ENCODE measurements at regions not wholly inside any gene's neighbourhood (a gene's known extent, or its start where the extent isn't known, plus 50 kb on each side); places are given as distances from the start of the nearest gene placed in this dataset.

GRCh38 chr5:96499753-96500345 is 66.8 kb upstream of the PCSK1 start:
- Histone ChIP-seq H4K20me1 (ENCODE audit: control insufficient read depth, insufficient read depth, low read depth, low read length) (no peaks in the 10 kb centered on the region), H3K79me2 (ENCODE audit: control insufficient read depth, low read length) (no peaks in the 10 kb centered on the region), H3K27me3 (ENCODE audit: control insufficient read depth, low read length) (no peaks in the 10 kb centered on the region), H3F3A (ENCODE audit: control insufficient read depth, insufficient read depth) (no peaks in the 10 kb centered on the region), H3K36me3 (ENCODE audit: control insufficient read depth, low read length) (no peaks in the 10 kb centered on the region), H3K4me2 (ENCODE audit: low read length) (no peak overlapping the region), H3K4me1 (ENCODE audit: control insufficient read depth, low read length) (no peaks in the 10 kb centered on the region), H3K9me3 (ENCODE audit: control insufficient read depth, insufficient read depth, low read length) (no peaks in the 10 kb centered on the region), H3K4me3 (ENCODE audit: low read length) (no peak overlapping the region), H3K27ac (ENCODE audit: low read depth, low read length) (no peak overlapping the region), H3K9me2 (replicated peaks; ENCODE audit: control insufficient read depth, low read length) (no peaks in the 10 kb centered on the region)
- TF ChIP-seq, protein P1, sequence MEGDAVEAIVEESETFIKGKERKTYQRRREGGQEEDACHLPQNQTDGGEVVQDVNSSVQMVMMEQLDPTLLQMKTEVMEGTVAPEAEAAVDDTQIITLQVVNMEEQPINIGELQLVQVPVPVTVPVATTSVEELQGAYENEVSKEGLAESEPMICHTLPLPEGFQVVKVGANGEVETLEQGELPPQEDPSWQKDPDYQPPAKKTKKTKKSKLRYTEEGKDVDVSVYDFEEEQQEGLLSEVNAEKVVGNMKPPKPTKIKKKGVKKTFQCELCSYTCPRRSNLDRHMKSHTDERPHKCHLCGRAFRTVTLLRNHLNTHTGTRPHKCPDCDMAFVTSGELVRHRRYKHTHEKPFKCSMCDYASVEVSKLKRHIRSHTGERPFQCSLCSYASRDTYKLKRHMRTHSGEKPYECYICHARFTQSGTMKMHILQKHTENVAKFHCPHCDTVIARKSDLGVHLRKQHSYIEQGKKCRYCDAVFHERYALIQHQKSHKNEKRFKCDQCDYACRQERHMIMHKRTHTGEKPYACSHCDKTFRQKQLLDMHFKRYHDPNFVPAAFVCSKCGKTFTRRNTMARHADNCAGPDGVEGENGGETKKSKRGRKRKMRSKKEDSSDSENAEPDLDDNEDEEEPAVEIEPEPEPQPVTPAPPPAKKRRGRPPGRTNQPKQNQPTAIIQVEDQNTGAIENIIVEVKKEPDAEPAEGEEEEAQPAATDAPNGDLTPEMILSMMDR (IDR thresholded peaks at IDR 0.05; ENCODE audit: low read depth, low read length, poor library complexity, severe bottlenecking) = no peak
- no peak for TF ChIP-seq EZH2phosphoT487 (IDR thresholded peaks at IDR 0.05; ENCODE audit: borderline replicate concordance, low read length)

- no peak for TF ChIP-seq EZH2phosphoT487 (IDR thresholded peaks at IDR 0.05; ENCODE audit: borderline replicate concordance, low read length)
- TF ChIP-seq, protein P1 (IDR thresholded peaks at IDR 0.05; ENCODE audit: low read depth, low read length, poor library complexity, severe bottlenecking) = no peak
- H3K27ac ChIP-seq (ENCODE audit: low read depth, low read length) = no peak overlapping the region
These were observed 69.1 kb upstream of the PCSK1 start for GRCh38 chr5:96501991-96502646.

GRCh38 chr5:96503501-96504236 is 70.6 kb upstream of the PCSK1 start:
- Histone ChIP-seq H3K4me3 (ENCODE audit: low read length) (no peak overlapping the region), H3K79me2 (ENCODE audit: control insufficient read depth, low read length) (no peaks in the 10 kb centered on the region), H3F3A (ENCODE audit: control insufficient read depth, insufficient read depth) (no peaks in the 10 kb centered on the region), H3K36me3 (ENCODE audit: control insufficient read depth, low read length) (no peaks in the 10 kb centered on the region), H3K4me1 (ENCODE audit: control insufficient read depth, low read length) (no peaks in the 10 kb centered on the region), H4K20me1 (ENCODE audit: control insufficient read depth, insufficient read depth, low read depth, low read length) (no peaks in the 10 kb centered on the region), H3K27me3 (ENCODE audit: control insufficient read depth, low read length) (no peaks in the 10 kb centered on the region), H3K9me3 (ENCODE audit: control insufficient read depth, insufficient read depth, low read length) (no peaks in the 10 kb centered on the region), H3K4me2 (ENCODE audit: low read length) (no peak overlapping the region), H3K27ac (ENCODE audit: low read depth, low read length) (no peak overlapping the region), H3K9me2 (replicated peaks; ENCODE audit: control insufficient read depth, low read length) (no peaks in the 10 kb centered on the region)
- TF ChIP-seq EZH2phosphoT487 (IDR thresholded peaks at IDR 0.05; ENCODE audit: borderline replicate concordance, low read length) = no peak
- TF ChIP-seq, protein P1 (IDR thresholded peaks at IDR 0.05; ENCODE audit: low read depth, low read length, poor library complexity, severe bottlenecking) = no peak

More at GRCh38 chr5:96501991-96502646, 69.1 kb upstream of the PCSK1 start:
- Histone ChIP-seq H3K9me3 (ENCODE audit: control insufficient read depth, insufficient read depth, low read length) (no peaks in the 10 kb centered on the region), H3F3A (ENCODE audit: control insufficient read depth, insufficient read depth) (no peaks in the 10 kb centered on the region), H3K4me1 (ENCODE audit: control insufficient read depth, low read length) (no peaks in the 10 kb centered on the region), H3K36me3 (ENCODE audit: control insufficient read depth, low read length) (no peaks in the 10 kb centered on the region), H3K79me2 (ENCODE audit: control insufficient read depth, low read length) (no peaks in the 10 kb centered on the region), H3K9me2 (replicated peaks; ENCODE audit: control insufficient read depth, low read length) (no peaks in the 10 kb centered on the region), H3K4me3 (ENCODE audit: low read length) (no peak overlapping the region), H4K20me1 (ENCODE audit: control insufficient read depth, insufficient read depth, low read depth, low read length) (no peaks in the 10 kb centered on the region), H3K27me3 (ENCODE audit: control insufficient read depth, low read length) (no peaks in the 10 kb centered on the region), H3K4me2 (ENCODE audit: low read length) (no peak overlapping the region)

All from DOHH2 (cell line).